LHCN-M2 (cell line): ENCODE measurements at regions not wholly inside any gene's neighbourhood (a gene's known extent, or its start where the extent isn't known, plus 50 kb on each side); places are given as distances from the start of the nearest gene placed in this dataset.

Experiments used
- DNase-seq: peaks from one replicate; pipeline ENCODE4 v3.0.0-alpha.2; 2012; ENCODE audit warnings: low read depth

DNA sequence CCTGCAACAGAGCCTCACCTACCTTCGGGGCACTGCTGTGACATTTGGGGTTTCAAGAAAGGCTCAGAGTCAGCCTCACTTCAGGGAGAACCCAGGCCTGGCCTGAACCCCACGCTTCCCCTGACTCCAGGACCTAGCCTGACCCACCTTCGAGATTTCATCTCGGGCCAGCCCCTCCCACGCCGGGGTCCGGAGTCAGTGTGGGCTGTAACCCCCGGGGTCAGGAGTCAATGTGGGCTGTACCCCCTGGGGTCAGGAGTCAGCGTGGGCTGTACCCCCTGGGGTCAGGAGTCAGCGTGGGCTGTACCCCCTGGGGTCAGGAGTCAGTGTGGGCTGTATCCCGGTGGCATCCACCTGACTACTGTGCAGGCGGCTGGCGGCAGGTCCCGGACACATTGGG lies 183.0 kb upstream of the RAB4A start:
- DNase-seq: no peak

DNA sequence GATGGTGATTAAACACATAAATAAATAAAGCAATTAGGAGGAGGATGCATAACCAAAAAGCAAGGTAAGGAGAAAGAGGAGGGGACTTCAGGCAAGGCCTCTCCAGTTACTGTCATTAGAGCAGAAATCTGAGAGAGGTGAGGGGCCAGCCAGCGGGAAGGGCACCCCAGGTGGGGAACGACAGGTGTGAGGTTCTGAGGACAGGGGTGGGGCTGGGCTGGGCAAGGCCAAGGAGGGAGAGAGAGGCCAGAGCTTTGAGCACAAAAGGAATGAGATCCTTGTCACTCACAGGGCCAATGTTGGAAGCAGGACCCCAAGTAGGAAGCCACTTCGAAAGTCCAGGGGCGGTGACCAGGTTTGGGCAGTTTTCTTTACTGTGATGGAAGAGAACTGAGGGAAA lies 182.2 kb upstream of the RAB4A start:
- DNase-seq: no peak

DNA sequence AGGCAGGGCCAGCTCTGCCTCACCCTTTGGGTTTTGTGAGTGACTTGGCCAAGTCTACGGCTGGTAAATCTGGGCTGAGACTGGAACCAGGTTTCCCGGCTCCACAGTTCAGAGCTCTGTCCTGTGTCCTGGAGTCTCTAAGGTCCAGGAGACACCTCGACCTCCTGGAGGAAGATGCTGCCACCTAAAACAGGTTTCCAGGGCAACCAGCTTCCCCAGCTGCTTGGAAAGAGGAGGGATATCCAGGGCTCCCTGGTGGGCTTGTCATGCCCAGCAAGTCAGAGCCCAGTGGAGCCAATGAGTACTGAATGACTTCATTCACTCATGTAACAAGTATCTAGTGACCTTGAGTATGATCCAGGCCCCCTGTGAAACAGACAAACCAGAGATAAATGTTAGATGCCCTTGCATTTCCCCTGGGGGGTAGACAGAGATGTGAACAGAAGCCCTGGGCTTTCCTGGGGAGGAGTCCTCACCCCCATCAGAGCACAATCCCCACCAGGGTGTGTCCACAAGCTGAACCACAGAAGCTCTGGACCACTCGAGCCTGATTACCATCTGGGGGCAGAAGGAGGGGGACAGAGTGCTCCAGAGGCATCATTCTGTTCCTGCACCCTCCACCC lies 181.2 kb upstream of the RAB4A start:
- DNase-seq: no peak

DNA sequence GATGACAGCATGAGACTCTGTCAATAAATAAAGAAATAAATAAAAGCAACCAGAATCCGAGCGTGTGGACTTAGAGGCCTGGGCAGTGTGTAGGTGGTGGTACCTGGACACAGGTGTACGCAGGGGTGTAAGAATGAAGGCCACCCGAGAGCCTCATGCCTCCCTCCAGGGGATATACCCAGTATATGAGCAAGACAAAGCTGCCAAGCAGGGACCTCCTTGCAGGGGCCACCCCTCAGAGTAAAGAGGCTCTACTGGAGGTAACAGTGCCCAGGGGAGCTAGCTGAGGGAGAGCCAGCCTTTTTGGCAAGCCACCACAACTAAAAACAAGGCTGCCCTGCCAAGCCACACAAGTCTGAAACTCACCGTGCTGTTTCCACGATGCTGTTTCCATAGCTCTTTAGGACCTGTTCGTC lies 179.2 kb upstream of the RAB4A start:
- DNase-seq: no peak

DNA sequence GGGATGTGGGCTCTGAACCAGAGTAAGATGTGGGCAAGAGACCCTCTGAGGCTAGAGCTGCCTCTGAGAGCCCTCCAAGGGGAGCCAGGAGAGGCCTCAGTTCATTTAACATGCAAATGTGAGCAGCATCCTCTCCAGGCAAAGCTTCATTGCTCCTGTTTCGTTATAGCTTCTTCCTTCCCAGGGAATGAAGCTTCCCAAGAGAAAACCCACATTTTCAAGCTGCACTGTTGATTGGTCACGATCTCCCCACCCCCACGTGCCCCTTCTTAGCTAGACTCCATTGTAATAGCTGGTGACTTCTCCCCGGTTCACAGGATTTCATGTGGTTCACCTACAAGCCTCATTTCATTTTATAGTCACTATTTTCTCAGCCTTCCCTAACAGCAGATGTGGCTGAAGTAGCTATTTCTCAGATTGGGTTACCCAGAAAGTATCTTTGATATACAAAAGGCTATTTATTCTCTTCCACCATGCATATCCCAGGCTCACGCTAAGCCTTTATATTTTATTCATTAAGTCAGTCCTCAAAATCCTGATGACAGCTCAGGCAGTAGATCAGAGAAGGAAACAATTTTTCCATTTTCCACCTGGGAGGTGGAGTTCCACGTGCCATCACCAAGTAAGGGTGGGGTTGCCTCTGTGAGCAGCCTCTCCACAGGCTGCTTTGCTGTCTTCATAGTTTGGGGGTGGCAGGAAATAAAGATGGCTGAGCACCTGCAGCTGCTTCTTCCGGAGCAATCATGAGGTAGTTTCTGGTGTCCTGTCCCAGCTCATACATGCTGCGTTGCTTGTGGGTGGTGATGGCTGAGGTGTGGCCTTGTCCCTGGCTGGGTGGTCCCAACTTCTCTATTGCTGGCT lies 178.3 kb upstream of the RAB4A start:
- DNase-seq: no peak

DNA sequence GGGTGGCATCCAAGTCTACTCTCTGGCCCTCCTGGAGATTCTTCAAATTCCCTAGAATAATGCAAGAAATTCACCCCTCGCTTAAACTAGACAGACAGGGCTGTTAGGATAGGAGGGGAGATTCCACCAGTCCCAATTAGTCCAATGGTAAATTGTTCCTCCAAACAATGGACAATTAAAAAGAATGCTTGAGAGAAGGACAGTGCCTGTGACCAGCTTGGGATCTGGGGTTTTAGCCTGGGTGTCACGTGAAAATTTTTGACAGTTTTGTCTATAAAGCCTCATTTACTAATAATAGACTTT lies 177.7 kb upstream of the RAB4A start:
- no peak for DNase-seq

DNA sequence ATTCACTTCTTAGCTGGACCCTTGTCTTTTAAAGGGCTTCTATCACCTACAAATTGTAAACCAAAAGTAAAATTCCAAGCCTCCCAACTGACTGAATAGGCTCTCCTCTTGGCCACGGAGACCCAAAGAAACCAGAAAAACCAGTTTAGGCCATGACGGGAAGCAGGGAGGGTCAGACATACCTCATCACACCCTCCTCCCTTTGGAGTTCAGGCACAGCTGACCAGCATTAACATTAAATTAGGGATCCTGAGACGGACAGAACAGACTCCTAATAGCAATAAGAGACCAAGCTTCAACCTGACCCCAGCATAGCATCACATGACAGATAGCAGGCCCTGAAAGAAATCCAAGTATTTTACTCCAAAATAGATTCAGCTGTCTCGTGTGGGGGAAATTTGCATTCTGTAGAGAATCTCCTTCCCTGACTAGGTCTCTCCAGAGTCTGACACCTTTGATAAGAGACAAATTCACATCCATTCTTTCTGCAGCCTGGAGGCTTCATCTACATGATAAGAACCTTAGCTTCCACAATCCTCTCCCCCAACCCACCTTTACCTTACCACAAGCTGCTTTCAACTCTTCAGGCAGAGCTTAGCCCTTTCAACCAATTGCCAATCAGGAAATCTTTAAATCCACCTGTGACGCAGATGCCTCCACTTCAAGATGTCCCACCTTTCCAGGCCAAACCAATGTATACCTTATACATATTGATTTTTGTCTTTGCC lies 177.1 kb upstream of the RAB4A start:
- DNase-seq: no peak

DNA sequence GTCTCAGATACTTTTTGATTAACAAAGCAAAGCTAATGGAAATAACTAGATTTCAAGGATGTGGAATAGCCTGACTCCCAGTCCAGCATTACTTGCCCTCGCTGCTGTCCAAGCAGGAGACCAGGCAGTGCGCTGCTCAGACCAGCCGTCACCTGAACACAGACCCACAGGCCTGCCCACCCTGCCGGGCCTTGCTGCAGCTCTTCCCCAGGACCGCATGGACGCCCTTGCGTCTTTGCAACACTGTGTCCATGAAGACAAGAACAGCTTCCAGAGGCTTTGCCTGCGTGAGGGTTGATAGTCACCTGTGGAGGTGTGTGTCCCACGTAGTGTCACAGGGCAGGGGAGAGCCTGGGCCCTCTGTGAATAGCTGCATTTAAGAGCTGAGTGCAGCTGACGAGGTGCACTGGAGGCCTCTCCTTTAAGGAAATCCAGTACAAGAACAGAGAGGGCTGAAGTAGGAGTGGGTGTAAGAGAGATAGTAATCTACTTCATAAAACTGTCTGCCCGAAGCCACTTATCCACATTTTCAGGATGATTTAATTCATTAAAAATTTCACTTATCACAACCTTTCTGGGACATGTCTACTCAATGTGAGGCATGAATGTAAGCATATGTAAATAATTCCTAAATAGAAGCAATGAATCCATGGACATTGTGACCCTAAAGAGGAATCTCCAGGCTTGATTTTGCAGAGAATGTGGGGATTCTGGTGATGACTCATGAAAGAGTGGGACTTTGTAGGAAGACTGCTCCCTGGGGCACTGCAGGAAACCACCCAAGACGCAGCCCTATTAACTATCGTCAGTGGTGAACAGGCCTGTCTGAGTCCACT lies 176.2 kb upstream of the RAB4A start:
- no peak for DNase-seq

DNA sequence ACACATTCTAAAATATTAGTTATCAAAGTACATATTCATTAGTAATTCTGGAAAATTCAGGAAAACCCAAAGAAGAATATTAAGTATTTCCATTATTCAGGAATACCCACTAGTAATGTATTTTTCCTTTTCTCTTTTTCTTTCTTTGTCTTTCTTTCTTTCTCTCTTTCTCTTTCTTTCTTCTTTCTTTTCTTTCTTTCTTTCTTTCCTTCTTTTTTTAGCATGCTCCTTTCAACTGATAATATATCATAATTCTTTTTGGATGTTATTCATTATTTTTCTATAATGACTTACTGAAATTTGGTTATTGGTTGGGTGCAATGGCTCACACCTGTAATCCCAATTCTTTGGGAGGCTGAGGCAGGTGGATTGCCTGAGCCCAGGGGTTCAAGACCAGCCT lies 175.6 kb upstream of the RAB4A start:
- DNase-seq: no peak

DNA sequence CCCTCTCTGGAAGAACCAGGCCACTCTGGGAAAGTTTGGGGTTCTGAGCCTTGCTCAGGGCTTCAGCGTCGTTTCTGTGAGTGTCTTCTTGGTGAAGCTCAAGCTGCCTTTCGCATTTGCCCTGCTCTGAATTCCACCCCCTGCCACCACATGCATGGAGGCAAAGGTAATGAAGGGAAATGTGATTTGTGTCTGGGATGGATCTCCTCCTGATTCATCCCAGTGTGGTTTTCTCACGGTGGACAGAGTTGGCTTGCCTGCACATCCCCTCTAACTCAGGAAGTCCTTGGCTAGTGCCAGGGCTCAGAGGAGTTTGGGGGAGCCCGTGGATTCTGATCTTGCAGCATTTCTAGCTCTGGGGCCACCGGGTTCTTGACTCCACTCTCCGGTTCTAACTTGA lies 173.6 kb upstream of the RAB4A start:
- DNase-seq: no peak

DNA sequence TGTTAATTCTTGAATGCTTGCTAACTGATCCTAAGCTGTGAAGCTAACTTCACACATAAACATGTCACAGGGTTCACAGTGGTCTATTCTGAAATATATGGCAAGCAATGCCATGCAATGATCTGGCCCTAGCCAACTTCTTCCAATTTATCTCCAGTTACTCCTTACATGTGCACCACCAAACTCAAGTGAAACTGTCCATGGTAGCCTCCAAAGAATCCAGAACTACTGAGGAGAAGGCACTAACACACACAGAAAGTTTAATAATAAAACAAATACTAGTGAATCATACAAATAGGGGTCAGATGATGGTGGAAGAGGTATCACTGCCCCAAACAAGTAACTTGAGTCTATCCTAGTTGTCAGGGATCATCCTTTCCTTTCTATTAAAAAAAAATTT lies 172.6 kb upstream of the RAB4A start:
- DNase-seq: no peak

DNA sequence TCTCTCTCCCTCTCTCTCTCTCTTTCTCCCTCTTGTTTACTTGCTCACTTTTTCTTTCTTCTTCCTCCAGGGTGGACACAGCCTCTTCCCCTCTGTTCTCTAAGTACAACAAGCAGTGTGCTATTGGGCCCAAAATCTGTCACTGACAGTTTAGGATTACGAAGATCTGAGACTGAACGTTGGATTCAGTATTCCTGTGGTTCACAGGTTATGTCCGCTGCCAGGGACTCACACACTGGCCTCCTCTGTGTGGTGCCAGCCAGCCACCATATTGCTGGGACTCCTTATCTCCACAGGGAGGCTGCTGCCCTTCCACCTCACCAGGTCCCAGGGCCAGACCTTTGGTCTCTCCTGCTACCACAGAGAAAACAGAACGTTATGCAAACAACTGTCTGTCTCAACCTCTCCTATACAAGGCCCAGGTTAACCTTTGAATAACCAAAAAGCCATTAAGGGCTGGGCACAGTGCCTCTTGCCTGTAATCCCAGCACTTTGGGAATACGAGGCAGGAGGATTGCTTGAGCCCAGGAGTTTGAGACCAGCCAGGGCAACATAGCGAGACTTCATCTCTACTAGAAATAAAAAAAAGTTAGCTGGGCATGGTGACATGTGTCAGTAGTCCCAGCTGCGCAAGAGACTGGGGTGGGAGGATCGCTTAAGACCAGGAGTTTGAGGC lies 171.9 kb upstream of the RAB4A start:
- DNase-seq: no peak

DNA sequence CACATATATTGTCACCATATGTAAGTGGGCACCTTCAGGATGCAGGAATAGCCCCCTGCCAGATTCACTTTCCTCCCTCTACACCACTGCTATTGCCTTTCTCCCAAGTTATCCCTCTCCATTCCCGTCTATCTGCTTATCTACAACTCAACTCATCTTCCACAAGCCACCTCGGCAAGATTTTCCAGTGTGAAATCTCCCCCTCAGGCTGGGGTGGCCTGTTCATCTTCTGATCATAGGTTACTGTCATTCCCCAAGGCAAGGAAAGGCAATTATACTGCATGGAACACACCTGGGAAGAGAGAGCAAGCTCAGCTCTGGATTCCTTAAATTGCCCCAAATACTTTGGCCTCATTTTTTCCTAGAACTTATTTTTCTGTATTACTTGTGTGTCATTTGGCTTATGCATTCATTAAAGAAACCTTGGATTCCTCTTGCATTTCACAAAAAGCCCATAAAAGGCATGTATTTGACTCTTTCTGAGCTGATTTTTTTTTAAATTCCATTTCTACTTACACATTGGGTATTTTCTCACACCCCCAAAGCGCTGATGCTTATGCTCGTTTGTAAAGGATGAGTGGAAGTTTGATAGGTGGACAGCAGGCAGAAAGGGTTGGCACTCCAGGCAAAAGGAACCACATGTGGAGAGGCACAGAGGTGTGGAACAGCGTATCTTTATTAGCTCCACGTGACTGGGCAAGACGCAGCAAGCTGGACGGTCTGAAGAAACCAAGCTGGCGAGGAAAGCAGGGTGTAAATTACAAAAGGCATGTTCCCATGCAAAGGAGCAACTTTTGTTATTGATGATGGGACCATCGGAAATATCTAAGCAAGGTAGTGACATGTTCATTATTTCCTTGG lies 169.7 kb upstream of the RAB4A start:
- no peak for DNase-seq

DNA sequence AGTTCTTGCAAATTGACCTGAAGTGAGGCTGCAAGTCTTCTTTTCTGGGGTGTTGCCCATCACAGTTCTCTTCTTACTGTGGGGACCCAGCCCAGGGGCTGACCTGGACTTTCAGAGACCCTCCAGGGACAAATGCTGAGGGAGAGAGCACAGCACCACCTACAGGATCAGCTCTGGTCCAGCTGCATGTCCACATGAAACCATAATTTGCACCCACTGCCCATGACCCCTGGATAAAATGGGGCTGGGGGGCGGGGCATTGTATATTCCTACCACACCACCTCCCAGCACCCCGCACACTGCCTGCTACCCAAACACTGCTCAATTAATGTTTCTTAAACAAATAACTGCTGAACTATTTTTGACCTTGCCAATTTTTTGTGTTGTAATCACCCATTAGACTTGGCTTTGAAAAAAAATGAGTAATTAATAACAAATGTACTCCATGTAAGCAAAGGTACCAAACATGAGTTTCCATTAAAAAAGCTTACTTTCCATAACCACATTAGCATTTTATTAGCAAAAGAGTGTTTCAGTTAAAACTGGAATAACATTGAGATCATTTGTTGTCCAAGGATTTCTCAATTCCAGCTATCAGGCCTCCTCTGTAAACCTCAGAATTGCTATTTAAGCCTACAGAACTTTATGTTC lies 168.0 kb upstream of the RAB4A start:
- DNase-seq: no peak

DNA sequence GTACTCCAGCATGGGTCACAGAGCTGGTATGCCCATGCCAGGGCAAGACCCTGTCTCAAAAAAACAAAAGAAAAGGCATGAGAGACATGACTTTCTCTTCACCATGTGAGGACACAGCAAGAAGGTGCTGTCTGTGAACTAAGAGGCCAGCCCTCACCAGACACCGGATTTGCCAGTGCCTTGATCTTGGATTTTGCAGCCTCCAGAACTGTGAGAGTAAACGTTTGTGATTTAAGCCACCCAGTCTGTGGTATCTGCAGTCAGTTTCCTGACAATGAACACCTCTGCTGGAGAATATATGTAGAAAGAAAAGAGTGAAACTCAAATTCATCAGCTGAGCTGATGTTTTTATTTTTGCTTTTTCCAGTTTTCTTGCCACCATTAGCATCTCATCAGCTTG lies 166.3 kb upstream of the RAB4A start:
- no peak for DNase-seq

DNA sequence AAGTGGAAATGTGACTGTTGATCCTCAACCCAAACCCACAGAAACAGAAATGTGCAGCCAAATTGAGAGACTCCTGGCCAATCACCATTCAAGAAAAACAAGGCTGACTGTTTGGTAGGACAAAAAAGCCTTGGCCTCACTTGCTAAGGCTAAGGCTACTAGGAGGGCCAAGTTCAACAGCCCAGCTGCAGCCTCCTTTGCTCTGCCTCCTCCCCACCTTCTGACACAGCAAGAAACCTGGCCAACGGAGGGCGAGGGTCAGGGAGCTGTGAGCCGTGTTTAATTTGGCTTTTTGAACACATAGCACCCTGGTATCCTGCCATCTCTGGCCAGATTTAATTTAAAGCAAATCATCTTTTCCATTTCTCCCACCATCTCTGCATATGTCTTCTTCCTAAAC lies 165.8 kb upstream of the RAB4A start:
- DNase-seq: no peak

DNA sequence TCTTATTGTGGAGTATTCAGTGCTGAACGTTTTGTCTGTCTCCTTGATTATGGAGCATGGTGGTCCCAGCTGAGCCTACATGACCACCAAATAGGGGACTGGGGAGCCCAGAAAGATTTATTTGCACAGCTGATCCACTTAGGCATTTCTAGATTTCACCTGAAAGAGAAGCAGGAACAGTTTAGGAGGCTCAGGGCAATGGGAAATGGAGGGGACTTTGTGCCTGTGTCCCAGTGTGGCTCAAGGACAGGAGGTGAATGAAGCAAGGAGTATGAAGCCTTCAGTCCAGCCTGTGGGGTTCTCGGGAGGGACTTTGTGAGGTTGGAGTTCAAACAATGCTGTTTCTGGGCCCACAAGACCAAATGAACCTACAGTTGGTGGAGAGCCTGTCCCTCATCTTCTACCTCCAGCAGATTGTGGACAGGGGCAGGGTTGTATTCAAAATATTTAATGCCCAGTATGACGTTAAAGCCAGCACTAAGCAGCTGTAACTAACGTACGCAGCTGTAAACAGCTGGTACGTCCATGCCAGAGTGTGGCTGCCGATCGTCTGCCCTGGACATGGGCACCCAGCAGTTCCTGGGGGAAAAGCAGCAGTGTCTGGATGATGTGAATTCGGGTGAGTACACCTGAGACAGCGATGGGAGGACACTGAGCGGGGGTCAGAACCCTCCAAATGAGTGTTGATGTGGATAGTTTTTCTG lies 164.9 kb upstream of the RAB4A start:
- DNase-seq: no peak

DNA sequence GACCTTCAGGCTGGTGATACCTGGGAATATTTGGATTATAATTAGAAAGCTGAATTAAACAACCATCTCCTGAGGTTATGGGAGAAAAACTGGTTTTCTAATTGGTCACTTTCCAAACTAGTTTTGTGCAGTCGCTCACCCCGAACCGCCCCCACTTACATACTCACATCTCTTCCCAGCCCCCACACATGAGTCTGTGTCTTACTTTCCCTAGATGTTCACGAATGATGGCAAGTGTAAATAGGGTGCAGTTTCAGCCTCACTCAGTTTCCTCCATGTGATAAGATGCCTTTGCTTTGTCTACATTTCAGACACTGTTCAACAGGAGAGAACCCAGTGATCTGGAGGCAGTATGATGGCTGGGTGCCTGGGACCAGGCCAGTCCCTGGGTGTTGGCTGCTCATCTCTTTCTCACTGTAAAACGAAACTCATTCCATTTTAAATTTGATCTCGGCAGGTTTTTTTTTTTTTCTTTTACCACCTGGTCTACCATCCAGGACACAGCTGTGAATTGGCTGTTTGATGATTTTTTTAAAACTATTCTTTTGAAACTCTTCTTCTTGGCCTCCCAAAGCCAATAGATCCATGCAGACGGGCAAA lies 164.3 kb upstream of the RAB4A start:
- no peak for DNase-seq

DNA sequence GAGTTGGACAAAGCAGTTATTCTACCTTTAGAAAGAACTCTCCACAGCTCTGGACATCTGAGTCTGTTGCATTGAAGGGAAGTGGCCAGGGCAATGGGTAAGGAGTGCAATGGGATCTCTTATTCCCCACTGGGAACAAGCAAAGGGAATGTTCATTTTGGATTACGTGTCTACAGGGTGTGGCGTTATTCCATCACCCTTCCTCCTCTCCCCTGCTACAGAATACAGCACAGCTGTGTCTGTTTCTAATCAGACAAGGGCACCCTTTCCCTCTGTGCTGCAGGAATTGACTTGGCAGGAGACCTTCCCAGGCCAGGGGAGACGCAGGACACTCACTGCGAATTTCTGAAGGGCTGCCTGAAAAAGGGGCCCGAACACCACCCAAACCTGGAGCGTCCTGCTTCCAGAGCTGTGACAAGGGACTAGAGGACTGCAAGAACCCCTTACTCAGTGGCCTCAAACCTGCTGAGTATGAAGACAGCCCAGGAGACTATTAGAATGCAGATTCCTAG lies 163.6 kb upstream of the RAB4A start:
- DNase-seq: no peak
